Cardiac muscle cell (in vitro differentiated cells and primary cell): ENCODE measurements at regions not wholly inside any gene's neighbourhood (a gene's known extent, or its start where the extent isn't known, plus 50 kb on each side); places are given as distances from the start of the nearest gene placed in this dataset.
"Not testable (repeated sequence)": the region's sequence is repeated elsewhere in the genome, so short reads cannot be mapped to it uniquely, and the experiment has no call there.

ENCODE experiments used
- DNase-seq, 2 donors: peaks; one replicate each; pipeline versions ENCODE4 v3.0.0 to v3.0.0-alpha.2; 2010 to 2017; ENCODE audit warnings: low read depth in 1 of 2, low spot score in 1 of 2
- H3K27ac ChIP-seq: fragments of 200-600 bp; sonication (generic); 2 replicates; pipeline ENCODE4 v1.5.1; 2016
- H3K27me3 ChIP-seq: fragments of 200-600 bp; sonication (generic); 2 replicates; pipeline ENCODE4 v1.6.0; 2016; ENCODE audit warnings: control low read depth
- H3K36me3 ChIP-seq: fragments of 200-600 bp; sonication (generic); 2 replicates; pipeline ENCODE4 v1.5.1; 2016; ENCODE audit warnings: control low read depth
- H3K4me1 ChIP-seq: fragments of 200-600 bp; sonication (generic); 2 replicates; pipeline ENCODE4 v1.8.1; 2017; ENCODE audit warnings: low read depth, mild to moderate bottlenecking, mixed run types
- H3K4me3 ChIP-seq: fragments of 200-600 bp; sonication (generic); 2 replicates; pipeline ENCODE4 v1.5.1; 2016; ENCODE audit warnings: mild to moderate bottlenecking
- H3K9me3 ChIP-seq: fragments of 200-600 bp; sonication (generic); 2 replicates; pipeline ENCODE4 v1.5.1; 2017; ENCODE audit warnings: low read depth, mild to moderate bottlenecking, control low read depth
- CTCF ChIP-seq: IDR thresholded peaks from 2 replicates; pipeline ENCODE4 v1.5.1; 2012; ENCODE audit warnings: low read depth, mild to moderate bottlenecking, low read length

DNA sequence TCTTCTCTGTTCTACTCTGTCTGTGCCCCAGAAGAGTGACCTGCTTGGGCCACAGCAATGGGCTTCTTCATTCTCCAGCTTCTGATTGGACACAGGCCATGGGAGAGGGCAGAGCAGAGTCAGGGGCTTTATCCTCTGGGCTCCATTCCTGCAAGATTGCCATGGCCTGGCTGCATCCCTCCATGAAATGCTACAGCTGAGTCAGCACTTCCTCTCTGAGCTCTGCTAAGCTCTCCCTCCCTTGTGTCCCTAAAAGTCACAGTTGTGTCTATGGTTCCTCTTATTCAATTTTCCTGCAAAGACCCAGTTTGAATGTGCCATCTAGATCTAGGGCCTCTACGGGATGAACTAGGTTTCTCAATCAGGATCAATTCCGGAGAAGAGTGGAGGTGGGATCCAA is 903.8 kb downstream of the TYW1 start:
- Histone ChIP-seq H3K27ac (no peak overlapping the region), H3K9me3 (no peaks in the 10 kb centered on the region), H3K36me3 (no peaks in the 10 kb centered on the region), H3K4me1 (no peaks in the 10 kb centered on the region), H3K4me3 (no peak overlapping the region), H3K27me3 (no peaks in the 10 kb centered on the region)
- DNase-seq: no peak
- no peak for TF ChIP-seq CTCF

- no peak overlapping the region for H3K27ac ChIP-seq
- TF ChIP-seq CTCF: no peak
Observed at GRCh38 chr7:67901808-67902480, 905.3 kb downstream of the TYW1 start.

DNA sequence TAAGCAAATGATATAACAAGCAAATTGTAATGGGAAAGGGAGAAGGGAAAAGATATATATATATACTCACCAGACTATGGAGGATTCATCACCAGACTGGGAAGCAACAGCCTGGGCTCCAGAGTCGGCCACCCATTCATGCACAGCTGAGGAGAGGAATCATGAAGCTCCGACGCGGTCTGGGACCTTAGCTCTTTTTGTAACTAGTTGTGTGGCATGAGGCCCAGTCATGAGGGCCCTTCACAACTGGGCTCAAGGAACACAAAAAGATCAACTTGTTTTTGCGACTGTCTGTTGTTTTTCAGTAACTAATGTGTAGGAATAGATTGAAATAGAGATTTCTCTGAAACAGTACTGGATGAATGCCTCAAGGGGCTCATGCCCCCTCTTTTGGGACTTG is 911.2 kb downstream of the TYW1 start:
- Histone ChIP-seq H3K27me3 (no peaks in the 10 kb centered on the region), H3K27ac (no peak overlapping the region), H3K9me3 (no peaks in the 10 kb centered on the region), H3K4me3 (no peak overlapping the region), H3K36me3 (no peaks in the 10 kb centered on the region), H3K4me1 (no peaks in the 10 kb centered on the region)
- TF ChIP-seq CTCF: no peak
- no peak for DNase-seq

More at GRCh38 chr7:67901808-67902480, 905.3 kb downstream of the TYW1 start:
- no peaks in the 10 kb centered on the region for H3K27me3 ChIP-seq
- DNase-seq: no peak
- no peak overlapping the region for H3K4me3 ChIP-seq
- no peaks in the 10 kb centered on the region for H3K36me3 ChIP-seq
- H3K4me1 ChIP-seq: no peaks in the 10 kb centered on the region
- H3K9me3 ChIP-seq: no peaks in the 10 kb centered on the region

DNA sequence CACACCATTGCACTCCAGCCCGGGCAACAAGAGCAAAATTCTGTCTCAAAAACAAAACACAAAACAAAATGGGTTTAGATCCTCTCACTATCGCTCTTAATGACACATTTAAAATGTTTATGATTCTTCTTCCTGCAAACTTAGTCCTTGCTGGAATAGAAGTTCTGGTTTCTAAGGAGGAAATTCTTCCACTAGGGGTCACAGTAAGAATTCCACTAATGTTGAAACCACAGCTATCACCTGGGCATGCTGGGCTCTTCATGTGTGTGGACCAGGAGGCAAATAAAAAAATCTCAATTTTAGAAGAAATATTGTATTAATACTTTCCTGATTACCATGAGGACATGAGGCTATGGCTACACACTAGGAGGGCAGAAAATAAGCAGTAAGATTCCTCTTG is 915.8 kb downstream of the TYW1 start:
- H3K27ac ChIP-seq: no peak overlapping the region
- peak in 1 of 2 donors; percentile 10 for DNase-seq
- TF ChIP-seq CTCF: no peak
- H3K4me3 ChIP-seq: no peak overlapping the region
- H3K36me3 ChIP-seq: no peaks in the 10 kb centered on the region
- H3K9me3 ChIP-seq: no peaks in the 10 kb centered on the region
- H3K27me3 ChIP-seq: no peaks in the 10 kb centered on the region
- no peaks in the 10 kb centered on the region for H3K4me1 ChIP-seq

DNA sequence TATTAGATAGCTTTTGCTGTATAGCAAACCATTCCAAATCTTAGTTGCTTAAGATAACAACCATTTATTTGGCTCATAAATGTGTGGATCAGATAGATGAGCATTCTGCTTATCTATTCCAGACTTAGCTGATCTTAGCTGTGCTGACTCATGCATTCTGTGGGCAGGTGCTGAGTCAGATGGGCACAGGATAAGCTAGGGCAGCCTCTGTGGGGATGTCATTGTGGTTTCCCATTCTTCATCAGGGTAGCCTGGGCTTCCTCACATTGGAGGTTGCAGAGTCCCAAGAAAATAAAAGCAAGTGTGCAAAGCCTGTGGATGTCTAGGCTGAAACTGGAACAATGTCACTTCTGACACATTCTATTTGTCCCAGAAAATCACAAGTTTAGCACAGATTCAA is 917.0 kb downstream of the TYW1 start:
- no peaks in the 10 kb centered on the region for H3K36me3 ChIP-seq
- no peak overlapping the region for H3K4me3 ChIP-seq
- H3K9me3 ChIP-seq: no peaks in the 10 kb centered on the region
- H3K4me1 ChIP-seq: no peaks in the 10 kb centered on the region
- H3K27ac ChIP-seq: no peak overlapping the region
- DNase-seq: no peak
- no peaks in the 10 kb centered on the region for H3K27me3 ChIP-seq
- TF ChIP-seq CTCF: no peak

DNA sequence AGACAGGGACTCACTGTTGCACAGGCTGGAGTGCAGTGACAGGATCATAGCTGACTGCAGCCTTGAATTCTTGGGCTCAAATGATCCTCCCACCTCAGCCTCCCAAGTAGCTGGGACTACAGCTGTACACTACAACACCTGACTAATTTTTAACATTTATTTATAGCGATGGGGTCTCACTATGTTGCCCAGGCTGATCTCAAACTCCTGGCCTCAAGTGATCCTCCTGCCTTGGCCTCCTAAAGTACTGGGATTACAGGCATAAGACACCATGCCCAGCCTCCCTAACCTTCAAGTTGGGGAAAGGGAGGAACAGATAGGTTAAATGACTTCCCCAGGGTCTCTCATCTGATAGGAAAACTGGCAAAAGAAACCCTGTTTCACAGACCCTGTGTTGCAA is 919.5 kb downstream of the TYW1 start:
- H3K9me3 ChIP-seq, H3K27me3 ChIP-seq, H3K4me1 ChIP-seq, H3K4me3 ChIP-seq, H3K36me3 ChIP-seq, H3K27ac ChIP-seq, DNase-seq: not testable (repeated sequence)
